ENCODE measurements at regions not wholly inside any gene's neighbourhood (a gene's known extent, or its start where the extent isn't known, plus 50 kb on each side); places are given as distances from the start of the nearest gene placed in this dataset.
"Not testable (repeated sequence)": the region's sequence is repeated elsewhere in the genome, so short reads cannot be mapped to it uniquely, and the experiment has no call there.

- DNase-seq (ENCODE audit: low read depth in 2 of 2): no peak
Observed at GRCh38 chr5:56763711-56764466, 51.5 kb upstream of the MAP3K1 start.

DNA sequence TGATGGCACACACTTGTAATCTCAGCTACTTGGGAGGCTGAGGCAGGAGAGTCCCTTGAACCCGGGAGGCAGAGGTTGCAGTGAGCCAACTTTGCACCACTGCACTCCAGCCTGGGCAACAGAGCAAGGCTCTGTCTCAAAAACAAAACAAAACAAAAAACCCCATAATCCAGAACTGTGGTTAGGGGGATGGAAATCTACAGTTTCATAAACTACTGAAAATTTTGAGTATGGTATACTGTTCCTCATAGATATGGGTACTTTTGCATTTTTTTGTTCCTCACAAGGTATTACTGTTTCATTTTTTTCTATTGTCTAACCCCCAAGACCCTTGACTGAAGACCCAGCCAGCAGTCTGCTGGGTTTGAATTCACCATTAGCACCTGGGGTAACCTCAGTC lies 52.2 kb upstream of the MAP3K1 start:
- no peak for DNase-seq (ENCODE audit: low read depth in 2 of 2)

GRCh38 chr5:56761151-56761885 lies 54.0 kb upstream of the MAP3K1 start:
- DNase-seq (ENCODE audit: low read depth in 2 of 2): no peak

DNA sequence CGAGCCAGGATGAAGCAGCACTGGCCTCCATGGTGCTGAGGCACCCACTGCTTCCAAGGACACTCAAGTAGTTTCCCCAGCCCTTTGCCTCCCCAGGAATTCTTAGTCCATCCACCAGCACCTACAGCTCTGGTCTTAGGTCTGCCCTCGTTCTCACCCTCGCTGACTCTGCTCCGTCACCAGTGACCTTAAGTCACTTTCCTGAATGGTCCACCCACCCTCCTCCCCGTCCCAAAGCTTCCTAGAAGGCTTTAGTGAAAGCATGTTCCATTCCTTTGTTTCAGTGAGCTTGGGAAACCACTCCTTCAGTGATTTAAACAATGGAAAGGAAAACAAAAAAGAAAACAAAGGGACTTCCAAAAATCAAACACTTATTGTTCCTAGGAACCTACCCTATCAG lies 54.6 kb upstream of the MAP3K1 start:
- no peak for DNase-seq (ENCODE audit: low read depth in 2 of 2)

DNA sequence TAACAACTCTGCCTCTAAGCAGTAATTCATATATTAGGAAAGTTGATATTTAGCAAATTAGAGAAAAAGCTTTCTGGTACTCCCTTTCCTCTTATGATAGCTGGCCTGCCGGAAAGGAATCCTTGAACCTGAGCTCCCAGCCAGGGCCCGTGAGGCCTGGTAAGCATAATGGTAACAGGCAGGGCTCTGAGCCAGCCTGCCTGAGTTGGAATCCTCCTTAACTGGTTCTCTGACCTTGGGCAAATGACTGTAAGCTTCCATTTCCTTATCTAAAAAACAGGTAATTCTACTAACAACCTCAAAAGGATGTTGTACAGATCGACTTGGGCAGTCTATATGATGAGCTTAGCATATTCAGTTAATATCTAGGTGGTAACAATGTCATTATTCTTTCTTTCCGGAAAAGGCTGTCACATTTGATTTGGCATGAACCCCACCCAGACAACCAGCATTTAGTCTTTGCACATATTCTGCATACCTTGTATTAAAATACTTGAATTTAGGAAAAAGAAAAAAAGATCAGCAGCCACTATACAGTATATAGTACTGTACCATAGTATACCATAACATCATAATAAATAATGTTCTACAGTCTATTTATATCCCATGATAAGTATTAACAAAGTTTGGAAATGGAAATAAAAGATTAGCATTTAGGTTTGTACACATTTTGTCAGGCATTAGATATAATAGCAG lies 55.7 kb upstream of the MAP3K1 start:
- no peak for DNase-seq (ENCODE audit: low read depth in 2 of 2)

DNA sequence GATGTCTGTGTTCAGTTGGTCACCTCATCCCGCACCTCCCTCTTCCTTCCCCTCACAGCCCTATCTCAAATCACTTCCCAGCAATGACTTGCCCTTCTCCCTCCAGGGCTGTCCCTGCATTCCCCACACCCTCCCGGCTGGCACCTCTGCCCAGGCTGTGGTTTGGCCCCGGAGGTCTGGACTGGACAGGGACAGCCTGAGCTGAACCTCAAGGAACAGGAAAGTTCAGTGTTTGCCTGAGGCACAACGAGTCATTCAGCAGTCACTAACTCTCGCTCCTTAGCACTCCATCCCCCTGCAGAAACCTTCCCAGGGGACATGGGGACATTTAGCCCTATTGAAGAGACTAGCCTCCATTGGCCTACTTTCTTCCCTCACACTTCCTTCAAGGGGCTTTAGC lies 58.3 kb upstream of the MAP3K1 start:
- no peak for DNase-seq (ENCODE audit: low read depth in 2 of 2)

DNA sequence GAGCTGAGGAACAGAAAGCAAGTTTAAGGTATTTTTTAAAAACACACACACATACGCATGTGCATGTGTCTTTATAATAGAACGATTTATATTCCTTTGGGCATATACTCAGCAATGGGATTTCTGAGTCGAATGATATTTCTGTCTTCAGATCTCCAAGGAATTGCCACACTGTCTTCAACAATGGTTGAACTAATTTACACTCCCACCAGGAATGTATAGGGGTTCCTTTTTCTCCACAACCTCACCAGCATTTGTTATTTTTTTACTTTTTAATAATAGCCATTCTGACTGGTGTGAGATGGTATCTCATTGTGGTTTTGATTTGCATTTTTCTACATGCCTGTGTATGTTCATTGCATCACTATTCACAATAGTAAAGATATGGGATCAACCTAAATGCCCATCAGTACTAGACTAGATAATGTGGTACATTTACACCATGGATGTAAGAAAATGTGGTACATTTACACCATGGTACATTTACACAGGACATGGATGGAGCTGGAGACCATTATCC lies 60.3 kb upstream of the MAP3K1 start:
- DNase-seq (ENCODE audit: low read depth in 2 of 2): no peak

DNA sequence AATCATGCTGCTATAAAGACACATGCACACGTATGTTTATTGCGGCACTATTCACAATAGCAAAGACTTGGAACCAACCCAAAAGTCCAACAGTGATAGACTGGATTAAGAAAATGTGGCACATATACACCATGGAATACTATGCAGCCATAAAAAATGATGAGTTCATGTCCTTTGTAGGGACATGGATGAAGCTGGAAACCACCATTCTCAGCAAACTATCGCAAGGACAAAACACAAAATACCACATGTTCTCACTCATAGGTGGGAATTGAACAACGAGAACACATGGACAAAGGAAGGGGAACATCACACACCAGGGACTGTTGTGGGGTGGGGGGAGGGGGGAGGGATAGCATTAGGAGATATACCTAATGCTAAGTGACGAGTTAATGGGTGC lies 61.8 kb upstream of the MAP3K1 start:
- DNase-seq (ENCODE audit: low read depth in 2 of 2): not testable (repeated sequence)

DNA sequence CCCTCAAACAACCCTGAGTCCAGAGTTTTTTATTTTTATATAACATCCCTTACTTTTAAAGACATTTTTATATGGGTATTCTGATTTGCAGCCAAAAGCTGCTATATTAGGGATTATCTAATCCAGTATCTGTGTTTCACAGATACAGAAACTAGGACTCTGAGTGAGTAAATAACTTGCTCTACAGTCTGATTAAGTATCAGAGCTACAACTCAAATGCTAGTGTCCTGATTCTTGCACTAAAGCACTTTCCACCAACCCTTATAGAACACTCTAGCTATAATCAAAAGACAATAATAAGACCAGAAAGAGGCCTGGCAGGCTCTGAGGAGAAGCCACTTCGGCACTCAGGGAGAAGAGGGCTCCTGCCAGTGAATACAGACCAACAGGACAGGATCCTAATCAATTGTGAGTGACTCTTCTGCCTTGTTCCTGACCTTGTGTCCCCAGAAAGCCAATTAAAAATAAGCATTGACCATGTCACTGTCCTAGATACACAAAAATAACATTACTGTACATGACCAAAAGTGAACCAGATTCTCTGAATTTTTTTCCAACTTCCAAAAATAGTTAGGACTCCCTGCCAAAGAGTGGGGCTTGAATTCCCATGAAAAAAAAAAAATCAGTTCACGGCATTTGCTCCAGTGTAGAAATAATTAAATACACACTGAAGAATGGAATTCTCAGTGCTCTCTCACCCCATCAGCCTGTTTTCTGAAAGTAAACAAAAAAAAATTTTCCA lies 63.6 kb upstream of the MAP3K1 start:
- DNase-seq (ENCODE audit: low read depth in 2 of 2): no peak

DNA sequence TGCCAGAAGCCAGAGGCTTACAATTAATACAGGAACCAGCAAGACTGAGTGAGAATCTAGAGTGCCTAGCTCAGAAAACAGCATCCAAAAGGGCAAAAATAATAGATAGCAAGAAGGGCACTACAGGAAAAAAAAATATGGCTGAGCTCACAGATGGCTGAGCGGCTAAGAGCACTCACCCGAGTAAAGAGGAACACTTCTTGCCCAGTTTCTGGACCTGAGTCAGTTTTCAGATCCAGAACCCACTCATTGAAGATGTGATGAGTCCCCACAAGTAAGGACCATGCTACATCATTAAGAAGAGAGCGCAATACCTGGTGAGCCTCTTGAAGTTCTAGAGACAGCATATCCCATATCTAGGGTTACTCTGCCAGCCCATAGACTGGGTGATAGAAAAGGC lies 65.5 kb upstream of the MAP3K1 start:
- no peak for DNase-seq (ENCODE audit: low read depth in 2 of 2)

DNA sequence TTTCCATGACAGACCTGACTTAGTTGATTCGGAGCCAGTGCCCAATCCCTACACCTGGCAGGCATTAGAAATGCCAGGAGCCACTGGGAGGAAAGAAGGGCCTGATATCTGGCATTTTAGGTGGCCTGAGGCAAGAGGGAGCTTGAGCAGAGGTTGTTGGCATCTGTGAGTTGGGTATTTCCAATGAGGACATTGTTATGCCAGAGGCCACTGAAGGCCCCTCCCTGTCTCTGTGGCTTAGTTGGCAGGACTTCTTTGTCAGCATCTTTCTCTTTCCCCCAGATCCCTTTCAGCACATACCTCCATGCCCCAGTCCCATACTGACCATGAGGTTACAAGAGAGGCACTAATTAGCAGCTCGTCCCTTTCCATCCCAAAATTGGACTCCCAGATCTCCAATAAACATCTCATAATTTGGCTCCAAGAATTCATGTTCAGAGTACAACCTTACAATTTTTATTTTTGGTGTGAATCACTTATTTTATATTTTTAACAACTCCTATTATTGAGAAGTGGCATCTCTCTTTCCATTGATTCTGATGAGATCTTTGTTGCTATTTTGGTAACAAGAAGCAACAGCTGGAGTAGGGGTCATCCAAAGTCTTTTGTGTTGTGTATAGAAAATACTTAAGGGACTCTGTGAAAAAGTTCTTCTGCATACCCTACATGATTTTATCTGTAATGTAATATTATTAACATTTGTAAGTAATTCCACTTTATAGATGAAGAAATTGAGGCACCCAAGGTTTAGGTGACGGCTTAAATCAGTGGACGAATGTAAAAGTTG lies 68.6 kb upstream of the MAP3K1 start:
- no peak for DNase-seq (ENCODE audit: low read depth in 2 of 2)

DNA sequence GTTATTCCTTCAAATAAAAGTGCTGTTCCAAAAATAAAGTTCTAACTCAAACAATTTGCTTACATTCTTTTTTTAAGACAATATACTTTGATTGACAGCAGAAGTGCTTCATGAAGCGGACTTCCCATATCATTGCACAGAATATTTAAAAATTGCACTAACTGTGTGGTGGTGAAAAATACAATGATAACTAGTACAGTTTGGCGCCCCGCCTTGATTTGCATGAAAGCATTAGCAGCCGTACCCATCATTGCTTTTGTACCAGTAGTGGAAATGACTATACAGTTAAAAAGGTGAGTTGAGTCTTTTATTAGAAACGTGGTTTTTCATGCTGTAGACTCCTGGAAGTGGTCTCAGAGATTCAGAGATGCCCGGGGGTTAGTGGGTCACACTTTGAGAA lies 69.5 kb upstream of the MAP3K1 start:
- DNase-seq (ENCODE audit: low read depth in 2 of 2): no peak

- DNase-seq (ENCODE audit: low read depth in 2 of 2): no peak
Observed at GRCh38 chr5:56740868-56741267, 74.5 kb upstream of the MAP3K1 start.

- no peak for DNase-seq (ENCODE audit: low read depth in 2 of 2)
Observed at GRCh38 chr5:56739990-56740389, 75.4 kb upstream of the MAP3K1 start.

GRCh38 chr5:56737951-56738606 lies 77.3 kb upstream of the MAP3K1 start:
- no peak for DNase-seq (ENCODE audit: low read depth in 2 of 2)

GRCh38 chr5:56737002-56737621 lies 78.2 kb upstream of the MAP3K1 start:
- DNase-seq (ENCODE audit: low read depth in 2 of 2): peak; percentile 8 to 13

DNA sequence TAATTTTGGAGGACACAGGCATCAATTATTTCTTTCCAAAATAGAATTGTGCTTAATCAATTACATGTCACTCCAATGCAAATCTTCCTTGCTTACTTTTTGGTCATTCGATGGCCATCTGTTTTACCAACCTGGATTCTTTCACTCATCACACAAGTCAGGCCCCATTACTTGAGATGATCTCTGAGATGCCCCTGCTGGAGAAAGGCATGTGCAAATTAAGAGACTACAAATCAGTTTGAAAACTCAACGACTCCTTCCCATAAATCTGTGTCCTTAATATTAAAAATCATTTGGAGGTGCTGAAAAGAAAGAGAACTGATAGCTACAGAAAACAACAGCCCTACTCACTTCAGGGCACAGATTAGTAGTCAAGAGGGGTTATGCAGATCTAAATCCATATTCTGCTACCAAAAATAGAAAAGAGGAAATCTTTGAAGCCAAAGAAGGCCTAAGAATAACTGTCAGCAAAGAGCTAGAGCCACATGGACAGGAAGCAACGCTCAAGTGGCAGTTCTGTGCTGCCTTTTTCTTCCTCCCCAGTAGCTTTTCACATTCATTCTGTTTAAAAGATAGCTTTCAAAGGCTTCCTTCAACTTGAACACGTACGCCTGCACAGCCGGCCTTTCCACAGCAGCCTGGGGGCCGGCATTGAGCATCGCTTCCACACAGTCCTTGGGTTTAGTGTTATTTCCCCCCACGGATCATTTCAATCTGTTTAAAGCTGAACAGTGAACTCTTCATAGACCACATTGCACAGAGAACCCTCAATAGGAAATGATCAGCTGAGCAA lies 79.3 kb upstream of the MAP3K1 start:
- no peak for DNase-seq (ENCODE audit: low read depth in 2 of 2)

DNA sequence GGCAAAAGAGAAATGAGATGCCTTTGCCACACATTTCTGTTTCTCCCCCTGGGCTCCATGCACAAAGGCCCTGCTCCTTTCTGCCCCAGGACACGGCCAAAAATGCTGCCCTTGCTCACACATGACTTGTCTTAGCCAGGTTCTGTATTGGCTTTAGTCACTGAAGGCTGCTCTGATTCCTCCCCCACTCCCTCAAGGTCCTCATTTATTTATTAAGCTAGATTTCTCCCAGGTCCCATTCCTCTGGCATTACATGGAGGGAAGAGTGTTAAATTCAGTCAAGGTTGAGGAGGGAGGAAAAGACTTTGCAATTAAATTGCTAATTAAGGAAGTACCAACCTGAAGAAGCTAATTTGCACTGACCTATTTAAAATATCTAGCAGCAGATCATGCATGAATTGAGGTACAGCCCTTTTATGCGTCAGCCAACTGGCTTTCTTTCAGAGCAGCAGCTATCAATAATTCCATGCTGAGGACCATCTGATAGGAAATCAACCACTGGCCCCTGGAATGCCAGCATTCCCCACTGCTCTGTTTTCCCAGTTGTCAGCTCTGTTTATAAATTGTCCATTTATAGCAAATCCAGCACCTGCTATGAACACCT lies 81.2 kb upstream of the MAP3K1 start:
- DNase-seq (ENCODE audit: low read depth in 2 of 2): no peak

- DNase-seq (ENCODE audit: low read depth in 2 of 2): no peak
Observed at GRCh38 chr5:56733580-56733979, 81.8 kb upstream of the MAP3K1 start.
